ENCODE measurements at regions not wholly inside any gene's neighbourhood (a gene's known extent, or its start where the extent isn't known, plus 50 kb on each side); places are given as distances from the start of the nearest gene placed in this dataset.
"Not testable (repeated sequence)": the region's sequence is repeated elsewhere in the genome, so short reads cannot be mapped to it uniquely, and the experiment has no call there.

DNA sequence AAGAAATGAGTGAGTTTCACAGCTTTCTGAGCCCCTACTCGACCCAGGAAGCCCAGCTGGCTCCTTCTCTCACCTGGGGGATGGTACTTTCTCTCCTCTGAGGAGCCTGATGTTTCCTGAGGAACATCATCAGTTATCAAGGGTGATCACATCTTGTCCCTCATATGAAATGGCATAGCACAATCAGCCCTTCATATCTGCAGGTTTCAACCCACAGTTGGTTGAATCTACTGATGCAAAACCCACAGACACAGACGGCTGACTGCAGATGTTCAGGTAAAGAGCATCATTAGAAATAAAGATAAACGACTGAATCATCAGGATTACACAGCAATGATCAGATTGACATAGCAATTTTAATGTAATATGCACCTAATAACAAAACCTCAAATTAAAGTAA is 93.6 kb upstream of the OSTN start:
- TF ChIP-seq, protein P1, sequence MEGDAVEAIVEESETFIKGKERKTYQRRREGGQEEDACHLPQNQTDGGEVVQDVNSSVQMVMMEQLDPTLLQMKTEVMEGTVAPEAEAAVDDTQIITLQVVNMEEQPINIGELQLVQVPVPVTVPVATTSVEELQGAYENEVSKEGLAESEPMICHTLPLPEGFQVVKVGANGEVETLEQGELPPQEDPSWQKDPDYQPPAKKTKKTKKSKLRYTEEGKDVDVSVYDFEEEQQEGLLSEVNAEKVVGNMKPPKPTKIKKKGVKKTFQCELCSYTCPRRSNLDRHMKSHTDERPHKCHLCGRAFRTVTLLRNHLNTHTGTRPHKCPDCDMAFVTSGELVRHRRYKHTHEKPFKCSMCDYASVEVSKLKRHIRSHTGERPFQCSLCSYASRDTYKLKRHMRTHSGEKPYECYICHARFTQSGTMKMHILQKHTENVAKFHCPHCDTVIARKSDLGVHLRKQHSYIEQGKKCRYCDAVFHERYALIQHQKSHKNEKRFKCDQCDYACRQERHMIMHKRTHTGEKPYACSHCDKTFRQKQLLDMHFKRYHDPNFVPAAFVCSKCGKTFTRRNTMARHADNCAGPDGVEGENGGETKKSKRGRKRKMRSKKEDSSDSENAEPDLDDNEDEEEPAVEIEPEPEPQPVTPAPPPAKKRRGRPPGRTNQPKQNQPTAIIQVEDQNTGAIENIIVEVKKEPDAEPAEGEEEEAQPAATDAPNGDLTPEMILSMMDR (IDR thresholded peaks at IDR 0.05) = no peak
- no peaks in the 10 kb centered on the region for H3K36me3 Mint-ChIP-seq (ENCODE audit: unreplicated experiment)
- no peak for DNase-seq (ENCODE audit: extremely low spot score, unreplicated experiment)
- H3K9me3 Mint-ChIP-seq (ENCODE audit: unreplicated experiment) = no peaks in the 10 kb centered on the region
- H3K4me3 Mint-ChIP-seq (ENCODE audit: unreplicated experiment) = no peak overlapping the region
- peaks cover 27% of the 10 kb centered on the region for H3K27me3 Mint-ChIP-seq (ENCODE audit: unreplicated experiment)
- no peaks in the 10 kb centered on the region for H3K4me1 Mint-ChIP-seq (ENCODE audit: unreplicated experiment)
- no peak overlapping the region for H3K27ac Mint-ChIP-seq (ENCODE audit: unreplicated experiment)

DNA sequence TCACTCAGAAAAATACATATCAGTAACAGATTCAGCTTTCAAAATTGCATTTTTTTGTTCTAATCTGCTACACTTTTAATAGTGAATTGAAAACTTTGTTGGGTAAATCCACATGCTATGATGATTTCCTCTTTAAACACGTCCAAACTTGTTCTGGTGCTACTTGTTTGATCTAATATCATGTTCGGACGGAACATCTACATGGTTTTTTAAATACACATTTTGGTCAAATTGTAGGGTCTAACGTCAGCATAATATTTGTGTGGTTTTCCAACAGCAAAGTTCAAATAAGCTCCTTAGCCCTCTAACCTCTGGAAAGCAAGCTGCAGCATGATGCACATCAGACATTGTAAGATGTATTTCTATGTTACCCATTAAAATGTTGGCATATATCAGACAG is 98.5 kb upstream of the OSTN start:
- Mint-ChIP-seq H3K4me3 (ENCODE audit: unreplicated experiment) (no peak overlapping the region), H3K27ac (ENCODE audit: unreplicated experiment) (no peak overlapping the region), H3K27me3 (ENCODE audit: unreplicated experiment) (peaks cover 37% of the 10 kb centered on the region), H3K4me1 (ENCODE audit: unreplicated experiment) (no peaks in the 10 kb centered on the region), H3K9me3 (ENCODE audit: unreplicated experiment) (no peaks in the 10 kb centered on the region), H3K36me3 (ENCODE audit: unreplicated experiment) (no peaks in the 10 kb centered on the region)
- DNase-seq (ENCODE audit: extremely low spot score, unreplicated experiment) = no peak
- TF ChIP-seq, protein P1 (IDR thresholded peaks at IDR 0.05) = no peak

DNA sequence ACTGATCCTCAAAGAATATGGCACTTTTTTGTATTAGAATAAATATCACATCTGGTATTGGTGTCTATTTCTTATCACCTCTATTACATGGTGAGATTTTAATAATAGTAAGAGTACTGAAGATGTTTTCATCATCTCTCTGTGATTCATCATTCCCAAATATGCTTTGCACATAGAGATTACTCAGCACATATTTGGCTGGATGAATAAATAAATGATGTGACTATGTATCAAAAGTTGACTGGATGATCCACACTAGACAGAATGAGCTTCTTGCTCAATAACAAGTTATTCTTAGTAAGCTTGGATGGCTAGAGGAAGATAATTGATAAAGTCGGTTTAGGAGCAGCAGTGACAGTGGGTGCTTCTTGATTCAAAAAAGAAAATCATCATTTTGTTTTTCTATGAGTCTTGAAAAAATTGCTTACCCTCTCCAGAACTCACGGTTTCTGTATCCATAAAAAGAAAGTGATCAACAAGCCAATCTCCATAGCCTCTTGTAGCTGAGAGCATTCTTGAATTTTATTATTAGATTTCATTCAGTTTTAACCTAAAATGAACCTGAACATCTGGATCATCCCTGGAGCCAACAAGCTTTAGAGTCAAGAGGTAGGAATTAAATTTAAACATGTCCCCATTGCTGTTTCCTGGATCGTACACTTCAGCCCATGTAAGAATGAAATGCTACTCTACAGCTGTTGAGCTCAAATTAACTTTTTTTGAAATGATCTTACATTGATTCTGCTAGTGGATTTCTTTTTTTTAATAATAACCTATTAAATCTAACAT is 104.8 kb upstream of the OSTN start:
- Mint-ChIP-seq H3K27ac (ENCODE audit: unreplicated experiment) (no peak overlapping the region), H3K9me3 (ENCODE audit: unreplicated experiment) (no peaks in the 10 kb centered on the region), H3K27me3 (ENCODE audit: unreplicated experiment) (peaks cover 34% of the 10 kb centered on the region), H3K4me3 (ENCODE audit: unreplicated experiment) (no peak overlapping the region), H3K4me1 (ENCODE audit: unreplicated experiment) (no peaks in the 10 kb centered on the region), H3K36me3 (ENCODE audit: unreplicated experiment) (no peaks in the 10 kb centered on the region)
- TF ChIP-seq, protein P1 (IDR thresholded peaks at IDR 0.05) = no peak
- no peak for DNase-seq (ENCODE audit: extremely low spot score, unreplicated experiment)

DNA sequence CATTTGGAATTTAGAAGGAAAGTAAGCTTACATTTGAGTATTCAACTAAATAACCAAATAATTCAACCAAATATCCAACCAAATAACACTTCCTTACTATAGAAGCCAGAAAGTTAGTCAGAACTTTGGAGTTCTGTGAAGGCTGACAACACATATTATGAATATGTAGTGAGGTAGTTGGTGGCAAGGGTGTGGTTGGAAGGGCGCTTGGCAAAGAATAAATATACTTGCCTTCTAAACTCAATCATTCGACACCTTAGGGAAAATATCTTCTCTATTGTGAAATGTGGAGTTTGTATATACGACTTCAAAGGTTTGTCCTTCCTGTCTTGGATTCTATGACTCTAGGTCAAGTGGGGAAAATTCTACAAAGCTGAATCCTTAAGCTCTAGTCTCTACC is 111.7 kb upstream of the OSTN start:
- TF ChIP-seq, protein P1 (IDR thresholded peaks at IDR 0.05) = no peak
- no peak for DNase-seq (ENCODE audit: extremely low spot score, unreplicated experiment)
- no peak overlapping the region for H3K4me3 Mint-ChIP-seq (ENCODE audit: unreplicated experiment)
- H3K36me3 Mint-ChIP-seq (ENCODE audit: unreplicated experiment) = no peaks in the 10 kb centered on the region
- H3K4me1 Mint-ChIP-seq (ENCODE audit: unreplicated experiment) = no peaks in the 10 kb centered on the region
- H3K9me3 Mint-ChIP-seq (ENCODE audit: unreplicated experiment) = no peaks in the 10 kb centered on the region
- peaks cover 33% of the 10 kb centered on the region for H3K27me3 Mint-ChIP-seq (ENCODE audit: unreplicated experiment)
- no peak overlapping the region for H3K27ac Mint-ChIP-seq (ENCODE audit: unreplicated experiment)

DNA sequence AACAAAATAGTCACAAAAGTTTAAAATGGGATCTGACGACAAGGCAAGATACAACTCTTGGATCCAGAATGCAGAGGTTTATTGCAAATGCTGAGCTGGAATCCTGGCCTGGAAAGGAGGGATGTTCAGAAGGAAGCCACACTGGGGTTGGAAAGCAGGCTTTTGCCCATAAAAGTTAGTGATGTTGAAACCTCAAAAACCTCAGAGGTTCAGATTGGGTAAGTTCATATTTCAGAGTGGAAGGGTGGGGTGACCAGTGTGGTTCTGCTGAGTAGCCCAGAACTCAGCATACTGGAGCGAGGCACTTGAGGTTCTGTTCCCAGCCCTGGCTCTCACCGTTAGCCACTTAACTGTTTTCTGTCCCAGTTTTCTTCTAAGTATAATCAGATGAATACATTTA is 114.0 kb upstream of the OSTN start:
- DNase-seq (ENCODE audit: extremely low spot score, unreplicated experiment) = no peak
- peaks cover 6% of the 10 kb centered on the region for H3K9me3 Mint-ChIP-seq (ENCODE audit: unreplicated experiment)
- no peak overlapping the region for H3K27ac Mint-ChIP-seq (ENCODE audit: unreplicated experiment)
- H3K4me3 Mint-ChIP-seq (ENCODE audit: unreplicated experiment) = no peak overlapping the region
- TF ChIP-seq, protein P1 (IDR thresholded peaks at IDR 0.05) = no peak
- no peaks in the 10 kb centered on the region for H3K36me3 Mint-ChIP-seq (ENCODE audit: unreplicated experiment)
- peaks cover 32% of the 10 kb centered on the region for H3K27me3 Mint-ChIP-seq (ENCODE audit: unreplicated experiment)
- no peaks in the 10 kb centered on the region for H3K4me1 Mint-ChIP-seq (ENCODE audit: unreplicated experiment)

DNA sequence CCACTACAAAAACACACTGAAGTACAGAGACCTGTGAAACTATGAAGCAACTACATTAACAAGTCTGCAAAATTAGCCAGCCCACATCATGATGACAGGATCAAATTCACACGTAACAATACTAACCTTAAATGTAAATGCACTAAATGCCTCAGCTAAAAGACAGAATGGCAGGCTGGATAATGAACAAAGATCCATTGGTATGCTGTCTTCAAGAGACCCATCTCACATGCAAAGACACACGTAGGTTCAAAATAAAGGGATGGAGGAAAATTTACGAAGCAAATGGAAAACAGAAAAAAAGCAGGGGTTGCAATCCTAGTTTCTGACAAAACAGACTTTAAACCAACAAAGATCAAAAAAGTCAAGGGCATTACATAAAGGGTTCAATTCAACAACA is 120.1 kb upstream of the OSTN start:
- not testable (repeated sequence) for H3K27ac Mint-ChIP-seq (ENCODE audit: unreplicated experiment); H3K4me1 Mint-ChIP-seq (ENCODE audit: unreplicated experiment); H3K4me3 Mint-ChIP-seq (ENCODE audit: unreplicated experiment); H3K36me3 Mint-ChIP-seq (ENCODE audit: unreplicated experiment); DNase-seq (ENCODE audit: extremely low spot score, unreplicated experiment)
- peaks cover 16% of the 10 kb centered on the region for H3K27me3 Mint-ChIP-seq (ENCODE audit: unreplicated experiment)
- H3K9me3 Mint-ChIP-seq (ENCODE audit: unreplicated experiment) = peaks cover 20% of the 10 kb centered on the region
